AML-193 (cell line): ENCODE measurements at regions not wholly inside any gene's neighbourhood (a gene's known extent, or its start where the extent isn't known, plus 50 kb on each side); places are given as distances from the start of the nearest gene placed in this dataset.
"Not testable (repeated sequence)": the region's sequence is repeated elsewhere in the genome, so short reads cannot be mapped to it uniquely, and the experiment has no call there.

Experiments used
- DNase-seq, 2 experiments: peaks; one replicate each; lab custom pipeline; 2025; lab: John Stamatoyannopoulos, UW

DNA sequence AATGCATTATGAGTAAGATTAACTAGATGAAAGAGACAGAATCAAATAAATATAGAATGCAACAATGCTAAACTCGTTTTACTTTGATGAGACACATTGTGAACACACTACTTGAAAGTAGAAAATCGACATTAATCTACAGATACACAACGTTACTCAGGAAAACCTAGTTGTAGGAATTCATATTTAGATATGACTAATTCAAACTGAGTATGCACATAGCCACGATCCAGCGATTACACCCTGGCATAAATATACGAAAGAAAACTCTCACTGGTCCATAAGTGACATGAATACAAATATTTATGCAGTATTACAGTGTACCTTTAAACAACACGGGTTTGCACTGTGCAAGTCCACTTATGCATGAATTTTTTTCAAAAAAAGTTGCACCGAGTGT, 485.6 kb downstream of the TMX3 start:
- no peak for DNase-seq

DNA sequence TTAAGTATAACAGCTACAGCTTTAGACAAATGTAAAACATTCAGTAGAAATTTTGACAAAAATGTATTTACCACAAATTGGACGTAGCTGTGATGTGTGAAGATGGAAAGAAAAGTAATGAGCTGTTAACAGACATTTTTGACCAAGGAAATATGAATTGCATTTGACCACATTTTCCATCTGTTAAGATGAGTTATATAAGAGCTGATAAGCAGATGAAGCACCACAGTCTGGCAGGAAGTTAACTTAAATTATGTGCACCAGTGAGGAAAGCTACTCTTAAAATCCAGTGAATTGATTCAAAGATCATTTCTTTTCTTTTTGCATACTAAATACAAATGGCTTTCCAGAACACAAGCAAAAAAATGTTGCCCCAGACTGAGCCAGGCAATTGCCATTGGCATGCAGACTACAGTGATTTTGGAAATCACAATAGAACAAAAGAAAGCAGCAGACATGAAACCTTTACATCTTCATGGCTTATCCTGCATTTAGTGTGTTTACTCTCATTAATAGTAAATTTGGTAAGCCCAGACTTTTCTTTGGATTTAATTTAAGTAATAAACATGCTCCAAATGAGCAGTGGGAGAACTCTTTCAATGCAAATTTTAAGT, 493.7 kb downstream of the TMX3 start:
- DNase-seq = no peak

DNA sequence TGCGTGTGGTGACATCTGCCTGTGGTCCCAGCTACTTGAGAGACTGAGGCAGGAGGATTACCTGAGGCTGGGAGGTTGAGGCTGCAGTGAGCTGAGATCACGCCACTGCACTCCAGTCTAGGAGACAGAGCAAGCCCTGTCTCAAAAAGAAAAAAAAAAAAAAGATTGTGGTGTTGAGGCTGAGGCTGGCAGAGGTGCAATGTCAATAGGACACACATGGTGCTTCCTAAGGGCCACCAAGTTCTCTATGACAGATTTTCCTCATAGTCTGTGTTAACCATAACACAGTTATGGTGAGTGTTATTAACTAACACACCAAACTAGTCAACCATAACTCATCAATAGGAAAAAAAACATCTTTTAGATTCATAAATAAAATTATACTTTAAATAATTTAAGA, 494.4 kb downstream of the TMX3 start:
- DNase-seq = no peak

DNA sequence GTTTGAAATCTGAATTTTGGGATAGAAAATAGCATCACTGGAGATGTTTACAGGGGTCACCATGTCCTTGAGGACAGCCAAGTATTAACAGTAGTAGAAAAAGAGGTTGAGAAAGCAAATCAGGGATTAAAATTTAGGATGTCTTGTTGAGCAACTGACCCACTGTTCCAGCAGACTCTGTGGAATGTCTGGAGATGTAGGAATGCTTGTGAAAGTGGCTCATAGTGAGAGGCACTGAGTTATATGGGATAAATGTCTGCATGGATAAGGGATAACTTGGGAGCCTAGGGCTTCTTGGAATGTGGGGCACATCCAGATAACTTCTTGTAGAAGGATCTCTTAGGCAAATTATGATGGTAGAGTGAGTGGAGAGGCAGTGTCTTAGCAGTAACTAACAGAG, 495.0 kb downstream of the TMX3 start:
- DNase-seq = no peak

DNA sequence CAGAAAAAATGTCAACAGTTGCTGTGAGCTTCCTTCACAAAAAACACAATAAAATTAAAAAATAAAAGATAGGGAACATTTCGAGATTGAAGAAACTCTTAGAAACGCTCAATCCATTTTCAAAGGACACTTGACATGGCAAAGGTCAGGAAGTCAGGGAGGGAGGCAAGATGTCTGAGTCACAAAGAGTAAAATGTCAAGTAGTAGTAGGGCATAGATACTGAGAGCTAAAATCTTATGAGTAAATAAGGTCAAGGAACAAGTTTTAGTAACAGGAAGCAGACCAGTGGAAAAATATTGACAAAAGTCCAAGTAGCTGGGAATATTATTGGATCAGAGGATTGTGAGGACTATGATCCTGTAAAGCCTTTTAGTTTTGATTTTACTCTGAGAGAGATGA, 495.6 kb downstream of the TMX3 start:
- DNase-seq = no peak

DNA sequence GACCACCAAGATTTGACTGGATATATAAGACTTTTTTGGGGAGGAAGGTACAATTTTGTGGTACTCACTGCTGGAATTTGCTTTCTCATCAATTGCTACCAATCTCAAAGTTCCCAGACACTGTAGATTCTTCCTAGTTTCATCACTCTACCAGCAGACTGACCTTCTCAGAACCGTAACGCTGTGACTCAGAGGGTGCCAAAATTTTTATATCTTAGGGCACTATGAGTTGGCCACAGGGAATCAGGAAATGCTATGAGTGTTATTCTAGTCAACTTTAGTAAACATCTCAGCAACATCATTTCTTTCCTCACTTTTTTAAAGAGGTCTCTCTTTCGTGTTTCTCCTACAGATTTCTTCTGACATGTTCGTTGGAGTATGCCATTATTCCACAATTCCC, 499.0 kb downstream of the TMX3 start:
- DNase-seq = no peak

DNA sequence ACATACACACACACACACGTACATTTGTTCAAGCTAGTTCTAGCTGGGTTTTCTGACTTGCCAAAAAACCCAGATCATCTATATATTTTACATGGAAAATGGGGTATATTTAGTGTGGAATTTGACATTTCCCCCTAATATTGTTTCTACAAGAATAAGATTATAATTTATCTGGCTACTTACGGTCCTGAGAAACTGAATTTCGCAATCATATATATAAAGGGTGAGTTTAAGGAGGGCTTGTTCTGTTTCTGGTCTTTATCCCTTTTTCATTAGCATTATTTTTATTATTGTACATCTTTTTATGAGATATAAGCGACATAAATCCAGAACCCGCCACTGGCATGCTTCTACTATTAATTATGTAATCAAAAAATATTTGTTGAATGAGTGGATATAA, 528.9 kb downstream of the TMX3 start:
- no peak for DNase-seq

DNA sequence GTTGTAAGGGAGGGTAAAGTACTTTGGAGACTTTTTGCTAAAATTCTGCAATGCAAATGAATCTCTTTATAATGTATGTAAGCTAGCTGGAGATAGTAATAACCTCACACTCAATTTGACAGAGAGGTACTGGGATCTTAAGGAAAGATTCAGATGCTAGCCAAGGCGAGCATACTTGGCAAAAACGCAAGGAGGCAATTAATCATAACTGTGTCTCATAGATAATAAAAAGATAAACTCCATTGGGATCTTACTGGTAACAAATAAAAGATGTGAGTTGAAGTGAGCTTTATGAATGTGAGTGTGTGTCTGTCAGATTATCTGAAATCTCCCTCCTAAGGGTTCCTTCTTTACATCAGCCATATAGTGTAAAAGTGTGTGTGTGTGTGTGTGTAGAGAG, 533.0 kb downstream of the TMX3 start:
- no peak for DNase-seq

DNA sequence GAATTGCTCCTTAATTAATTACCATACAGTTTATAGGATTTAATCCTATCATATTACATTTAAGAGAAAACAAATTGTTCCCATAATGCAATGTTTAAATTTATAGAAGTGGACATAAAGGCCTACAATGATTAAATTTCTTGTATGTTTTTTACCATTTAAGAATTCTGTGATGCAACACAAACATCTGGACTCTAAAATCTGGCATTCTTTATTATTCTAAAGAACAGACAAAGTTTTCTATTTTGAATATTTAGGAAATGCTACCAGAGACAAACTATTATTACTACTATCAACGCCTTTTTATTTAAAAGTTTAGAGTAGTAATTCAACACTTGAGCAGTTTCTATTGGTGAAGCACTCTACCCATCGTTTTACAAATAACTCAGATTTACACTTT, 535.1 kb downstream of the TMX3 start:
- no peak for DNase-seq

DNA sequence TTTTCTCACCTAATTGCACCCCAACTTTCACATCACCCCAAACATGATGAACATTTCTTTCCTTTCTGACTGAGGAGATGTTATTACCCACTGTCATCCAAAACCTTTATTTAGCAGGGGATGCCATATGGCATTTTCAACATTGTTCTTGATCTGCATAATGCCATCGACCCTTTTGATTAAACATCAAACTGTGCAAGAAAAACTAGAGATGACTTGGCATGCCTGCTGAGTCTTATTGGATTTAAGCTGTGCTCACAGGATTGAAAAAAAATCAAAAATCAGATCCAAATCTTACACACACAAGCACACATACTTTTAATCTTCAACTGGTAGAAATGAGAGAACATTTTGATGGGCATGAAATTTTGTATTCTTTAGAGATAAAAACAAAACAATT, 536.0 kb downstream of the TMX3 start:
- DNase-seq = no peak

DNA sequence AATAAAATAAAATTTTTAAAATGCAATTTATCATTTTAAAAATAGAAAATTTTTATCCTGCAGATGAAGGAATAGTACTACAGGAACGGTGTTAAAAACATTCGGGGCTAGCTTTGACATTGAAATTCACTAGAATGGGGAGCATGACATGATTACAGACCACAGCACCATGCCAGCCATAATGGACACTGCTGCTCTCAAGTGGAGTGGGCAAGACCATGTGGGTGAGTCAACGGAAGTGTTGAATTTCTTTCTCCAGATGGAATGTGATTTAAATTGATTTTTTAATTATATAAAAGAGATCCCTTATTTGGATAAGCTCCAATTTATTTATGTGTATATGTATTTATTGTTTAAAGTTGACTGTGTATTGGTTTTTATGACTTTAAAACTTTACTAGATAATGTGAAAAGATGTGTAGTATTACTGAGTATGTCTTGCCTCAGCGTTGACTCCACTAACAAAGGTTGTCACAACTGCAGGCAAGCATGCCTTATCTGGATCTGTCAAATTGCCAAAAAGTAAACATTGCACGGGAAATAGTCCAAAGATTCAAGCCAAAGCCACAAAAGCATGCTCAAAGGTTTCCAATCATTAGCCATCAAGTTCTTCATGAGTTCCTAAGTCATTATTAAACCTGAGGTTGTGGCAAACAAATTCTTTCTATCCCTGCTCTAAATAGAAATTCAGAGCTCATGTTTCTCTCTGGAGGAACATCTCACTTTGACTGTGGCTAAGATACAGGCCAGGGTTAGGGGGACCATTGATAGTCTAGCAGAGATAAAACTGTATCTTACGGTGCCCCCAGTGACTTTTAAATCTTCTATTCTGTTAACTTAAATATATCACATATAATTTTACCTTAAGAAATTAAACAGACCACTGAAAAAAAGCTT, 536.9 kb downstream of the TMX3 start:
- DNase-seq = no peak

DNA sequence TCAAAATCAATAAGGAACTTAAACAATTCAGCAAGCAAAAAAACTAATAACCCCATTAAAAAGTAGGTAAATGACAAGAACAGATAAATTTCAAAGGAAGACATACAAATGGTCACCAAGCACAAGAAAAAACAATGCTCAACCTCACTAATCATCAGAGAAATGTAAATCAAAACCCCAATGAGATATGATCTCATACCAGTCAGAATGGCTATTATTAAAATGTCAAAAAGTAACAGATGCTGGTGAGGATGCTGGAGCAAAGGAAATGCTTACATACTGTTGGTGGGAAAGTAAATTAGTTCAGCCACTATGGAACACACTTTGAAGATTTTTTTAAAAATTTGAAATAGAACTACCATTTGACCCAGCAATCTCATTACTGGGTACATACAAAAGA, 538.0 kb downstream of the TMX3 start:
- no peak for DNase-seq

DNA sequence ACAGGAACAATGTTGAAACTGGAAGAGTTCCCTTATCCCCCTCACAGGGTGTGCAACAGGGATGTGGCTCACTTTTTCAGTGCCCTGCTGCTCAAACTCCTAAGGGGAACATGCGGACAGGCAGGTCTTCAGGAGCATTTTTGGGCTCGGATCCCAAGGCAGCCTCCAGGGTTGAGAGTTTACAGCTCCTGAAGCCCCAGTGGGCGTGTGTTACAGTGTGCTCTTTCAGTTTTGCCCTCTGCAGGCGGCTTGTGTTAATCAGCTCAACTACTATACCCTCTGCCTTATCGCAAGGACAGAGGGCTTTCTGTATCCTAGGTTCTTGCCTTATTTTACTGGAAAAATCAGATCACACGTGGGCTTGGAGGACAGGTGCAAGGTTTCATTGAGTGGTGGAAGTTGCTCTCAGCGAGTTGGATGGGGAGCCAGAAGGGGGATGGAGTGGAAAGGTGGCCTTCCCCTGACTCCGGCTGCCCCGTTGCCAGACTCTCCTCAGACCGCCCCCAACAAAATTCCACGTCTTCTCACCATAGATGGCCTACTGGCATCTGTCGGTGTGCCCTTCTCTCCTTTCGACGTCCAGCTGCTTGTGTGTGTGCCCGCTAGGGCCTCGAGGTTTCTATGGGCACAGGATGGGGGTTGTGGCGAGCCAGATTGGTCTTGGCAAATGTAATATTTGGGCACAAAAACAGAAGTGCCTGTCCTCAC, 541.9 kb downstream of the TMX3 start:
- DNase-seq = no peak

DNA sequence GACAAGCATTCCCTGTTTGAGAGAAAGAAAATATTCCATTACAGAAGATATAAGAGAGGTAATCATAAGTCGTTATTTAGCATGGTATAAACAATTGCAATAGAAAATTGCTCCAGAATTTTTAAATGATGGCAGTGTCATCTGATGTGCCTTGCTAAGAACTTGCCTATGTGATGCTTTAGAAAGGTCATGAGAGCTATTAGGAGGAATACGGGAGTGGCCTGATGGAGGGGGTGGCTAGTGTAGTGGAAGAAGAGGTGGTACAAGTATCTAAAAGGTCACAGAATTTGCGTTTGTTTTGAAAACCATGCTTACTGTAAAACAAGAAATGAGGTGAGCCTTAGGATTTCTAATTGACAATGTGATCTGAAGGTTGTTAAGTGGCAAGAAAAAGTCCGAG, 550.0 kb downstream of the TMX3 start:
- DNase-seq = no peak

DNA sequence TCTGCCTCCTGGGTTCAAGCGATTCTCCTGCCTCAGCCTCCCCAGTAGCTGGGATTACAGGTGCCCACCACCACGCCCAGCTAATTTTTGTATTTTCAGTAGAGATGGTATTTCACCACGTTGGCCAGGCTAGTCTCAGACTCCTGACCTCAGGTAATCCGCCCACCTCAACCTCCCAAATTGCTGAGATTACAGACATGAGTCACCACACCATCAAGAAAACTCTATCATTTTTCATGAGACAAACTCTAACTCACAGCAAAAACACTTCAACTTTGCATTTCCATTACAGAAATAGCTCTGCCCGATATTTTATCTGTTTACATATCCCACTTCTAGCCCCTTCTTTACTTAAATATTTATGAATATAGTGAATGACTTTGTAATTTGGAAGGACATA, 561.1 kb downstream of the TMX3 start:
- not testable (repeated sequence) for DNase-seq

DNA sequence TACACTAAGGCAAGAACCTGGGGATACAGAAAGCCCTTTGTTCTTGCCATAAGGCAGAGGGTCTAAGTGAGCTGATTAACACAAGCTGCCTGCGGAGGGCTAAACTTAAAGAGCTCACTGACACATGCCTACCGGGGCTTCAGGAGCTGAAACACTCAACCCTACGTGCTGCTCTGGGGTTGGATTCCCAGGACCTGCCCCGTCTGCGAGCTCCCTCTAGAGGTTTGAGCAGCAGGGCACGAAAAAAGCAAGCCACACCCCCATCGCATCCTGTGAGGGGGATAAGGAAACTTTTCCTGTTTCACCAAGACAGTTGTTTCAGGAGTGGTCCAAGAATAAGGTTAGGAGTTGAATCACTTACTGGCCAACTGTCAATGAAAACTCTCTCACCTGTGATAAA, 562.1 kb downstream of the TMX3 start:
- DNase-seq = no peak

DNA sequence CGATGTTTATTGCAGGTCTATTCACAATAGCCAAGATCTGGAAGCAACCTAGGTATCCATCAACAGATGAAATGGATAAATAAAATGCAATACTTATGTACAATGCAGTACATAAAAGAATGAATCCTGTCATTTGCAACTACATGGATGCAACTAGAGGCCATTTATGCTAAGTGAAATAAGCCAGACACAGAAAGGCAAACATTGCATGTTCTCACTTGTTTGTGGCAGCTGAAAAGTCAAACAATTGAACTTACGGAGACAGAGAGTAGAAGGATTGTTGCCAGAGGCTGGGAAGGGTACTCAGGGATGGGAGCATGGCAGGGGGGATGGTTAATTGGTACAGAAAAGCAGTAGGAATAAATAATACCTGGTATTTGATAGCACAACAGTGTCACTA, 563.9 kb downstream of the TMX3 start:
- DNase-seq = no peak

DNA sequence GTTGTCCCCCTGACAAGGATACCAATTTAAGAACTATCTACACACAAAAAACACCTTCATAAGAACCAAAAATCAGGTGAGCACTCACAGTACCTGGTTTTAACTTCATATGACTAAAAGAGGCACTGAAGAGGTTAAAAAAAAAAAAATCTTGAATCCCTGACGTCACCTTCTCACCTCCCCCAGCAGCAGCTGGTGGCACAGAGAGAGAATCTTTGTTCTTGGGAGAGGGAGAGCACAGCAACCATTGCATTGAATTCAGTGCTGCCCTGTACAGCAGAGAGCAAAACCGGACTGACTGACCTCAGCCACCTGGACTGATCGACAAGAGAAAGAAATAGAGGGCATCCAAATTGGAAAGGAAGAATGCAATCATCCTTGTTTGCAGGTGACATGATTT, 566.0 kb downstream of the TMX3 start:
- no peak for DNase-seq

DNA sequence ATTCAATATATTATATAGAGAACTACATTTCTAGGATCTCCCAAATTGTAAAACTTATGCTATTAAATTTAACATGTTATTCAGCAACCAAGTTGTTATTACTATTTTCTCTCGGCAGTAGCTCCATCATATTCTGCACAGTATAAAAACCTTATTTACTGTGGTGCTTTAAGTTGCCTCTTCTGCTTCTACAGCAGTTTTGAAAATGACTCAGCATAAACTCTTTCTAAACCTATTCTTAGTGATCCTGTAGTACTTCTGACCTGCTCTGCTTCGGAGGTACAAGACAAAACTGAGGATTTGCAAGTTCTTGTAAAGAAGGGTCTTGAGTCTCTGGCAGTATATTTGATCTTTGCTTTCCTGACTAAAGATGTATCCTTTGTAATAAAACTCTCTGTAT, 567.2 kb downstream of the TMX3 start:
- no peak for DNase-seq

DNA sequence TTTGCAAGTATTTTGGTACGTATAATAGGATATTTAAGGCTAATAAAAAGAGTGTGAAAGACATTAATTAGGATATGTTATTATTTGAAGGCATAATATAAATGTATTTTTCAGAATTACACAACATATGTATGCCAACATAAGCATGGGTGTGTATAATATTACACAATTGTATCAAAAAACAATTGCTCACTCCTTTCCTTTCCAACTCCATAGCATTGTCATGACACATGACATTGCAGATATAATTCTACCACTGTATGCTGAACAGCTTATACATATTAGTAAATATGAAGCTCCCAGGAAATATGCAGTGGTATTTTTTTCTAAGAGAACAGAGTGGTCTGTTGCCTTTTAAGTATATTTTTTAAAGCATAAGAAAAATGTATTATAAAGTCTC, 593.1 kb downstream of the TMX3 start:
- DNase-seq = no peak

DNA sequence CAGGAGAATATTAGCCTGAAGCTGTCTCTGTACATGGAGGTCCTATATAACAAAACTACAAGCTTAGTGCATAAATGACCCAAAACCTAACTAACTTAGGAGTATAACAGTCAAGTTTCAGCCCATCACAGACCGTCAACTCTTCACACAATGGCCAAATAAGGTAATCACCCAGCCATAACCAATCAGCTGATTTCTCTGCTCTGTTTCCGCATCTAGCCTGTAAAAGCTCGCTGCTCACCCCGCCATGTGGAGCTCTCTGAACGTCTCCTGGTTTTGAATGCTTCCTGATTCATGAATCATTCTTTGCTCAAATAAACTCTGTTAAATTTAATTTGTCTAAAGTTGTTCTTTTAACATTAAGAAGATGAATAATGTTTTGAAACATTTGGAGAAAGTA, 593.6 kb downstream of the TMX3 start:
- no peak for DNase-seq

DNA sequence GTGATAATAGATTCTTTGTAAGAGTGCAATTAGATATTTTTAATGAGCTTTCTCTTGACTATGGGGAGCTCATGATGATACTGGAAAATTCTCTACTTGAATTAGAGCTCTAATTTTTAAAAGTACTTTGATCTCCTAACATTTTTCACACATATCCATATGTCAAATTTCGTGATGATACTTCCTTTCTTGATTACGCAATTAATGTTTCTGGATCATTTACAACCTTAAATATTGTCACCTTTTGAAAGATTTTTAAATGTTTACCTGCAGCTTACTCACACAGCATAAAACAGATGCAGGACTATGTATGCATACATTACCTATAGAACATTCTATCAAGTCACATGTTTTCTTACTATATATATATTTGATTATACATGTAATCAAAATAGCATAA, 598.5 kb upstream of the DSEL start:
- DNase-seq = no peak

DNA sequence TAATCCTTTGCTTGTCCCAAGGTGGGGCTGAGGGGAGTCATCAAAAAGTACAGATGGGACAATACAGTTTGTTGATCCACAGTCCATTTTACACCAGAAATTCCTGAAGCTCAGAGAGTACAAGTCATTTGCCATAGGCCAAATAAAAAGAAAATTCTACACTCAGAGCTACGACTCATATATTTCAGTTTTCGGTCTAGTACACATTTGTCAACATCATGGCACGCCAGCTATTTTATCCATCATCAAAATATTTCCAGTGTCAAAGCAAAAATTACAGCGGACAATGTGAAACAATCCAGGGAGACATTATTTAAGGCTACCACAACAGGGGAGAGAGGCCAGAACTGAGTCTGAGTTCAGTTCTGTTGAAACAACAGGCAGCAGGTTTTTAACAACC, 587.5 kb upstream of the DSEL start:
- DNase-seq = no peak
